ENCODE measurements at regions not wholly inside any gene's neighbourhood (a gene's known extent, or its start where the extent isn't known, plus 50 kb on each side); places are given as distances from the start of the nearest gene placed in this dataset.
"Not testable (repeated sequence)": the region's sequence is repeated elsewhere in the genome, so short reads cannot be mapped to it uniquely, and the experiment has no call there.

- not testable (repeated sequence) for H3K4me3 ChIP-seq, H3K9me3 ChIP-seq, DNase-seq, H3K36me3 ChIP-seq, H3K27me3 ChIP-seq
Observed at GRCh38 chr16:72729552-72729951, 318.4 kb downstream of the ZFHX3 start.

GRCh38 chr16:72728516-72728915, 319.4 kb downstream of the ZFHX3 start:
- no peaks in the 10 kb centered on the region for H3K36me3 ChIP-seq
- H3K27me3 ChIP-seq, result no peaks in the 10 kb centered on the region
- no peaks in the 10 kb centered on the region for H3K9me3 ChIP-seq
- DNase-seq, result no peak
- no peak overlapping the region for H3K4me3 ChIP-seq

GRCh38 chr16:72727565-72727964, 320.4 kb downstream of the ZFHX3 start:
- Histone ChIP-seq H3K27me3 (no peaks in the 10 kb centered on the region), H3K36me3 (no peaks in the 10 kb centered on the region), H3K4me3 (no peak overlapping the region), H3K9me3 (no peaks in the 10 kb centered on the region)
- peak; percentile 3 for DNase-seq

GRCh38 chr16:72725643-72726042, 322.3 kb downstream of the ZFHX3 start:
- Histone ChIP-seq H3K4me3 (no peak overlapping the region), H3K9me3 (no peaks in the 10 kb centered on the region), H3K27me3 (no peaks in the 10 kb centered on the region), H3K36me3 (no peaks in the 10 kb centered on the region)
- DNase-seq, result no peak

GRCh38 chr16:72723781-72724180, 324.1 kb downstream of the ZFHX3 start:
- H3K4me3 ChIP-seq, result no peak overlapping the region
- no peaks in the 10 kb centered on the region for H3K27me3 ChIP-seq
- no peaks in the 10 kb centered on the region for H3K36me3 ChIP-seq
- no peaks in the 10 kb centered on the region for H3K9me3 ChIP-seq
- DNase-seq, result no peak

- H3K9me3 ChIP-seq, result no peaks in the 10 kb centered on the region
- H3K27me3 ChIP-seq, result no peaks in the 10 kb centered on the region
- no peak for DNase-seq
- no peak overlapping the region for H3K4me3 ChIP-seq
- H3K36me3 ChIP-seq, result no peaks in the 10 kb centered on the region
Observed at GRCh38 chr16:72722552-72722951, 325.4 kb downstream of the ZFHX3 start.

- H3K9me3 ChIP-seq, result no peaks in the 10 kb centered on the region
- H3K36me3 ChIP-seq, result no peaks in the 10 kb centered on the region
- no peak overlapping the region for H3K4me3 ChIP-seq
- no peaks in the 10 kb centered on the region for H3K27me3 ChIP-seq
- DNase-seq, result no peak
Observed at GRCh38 chr16:72721981-72722380, 325.9 kb downstream of the ZFHX3 start.

- Histone ChIP-seq H3K9me3 (no peaks in the 10 kb centered on the region), H3K27me3 (no peaks in the 10 kb centered on the region), H3K36me3 (no peaks in the 10 kb centered on the region), H3K4me3 (no peak overlapping the region)
- DNase-seq, result no peak
Observed at GRCh38 chr16:72715267-72715666, 332.7 kb downstream of the ZFHX3 start.

- Histone ChIP-seq H3K36me3 (no peaks in the 10 kb centered on the region), H3K27me3 (no peaks in the 10 kb centered on the region), H3K4me3 (no peak overlapping the region), H3K9me3 (no peaks in the 10 kb centered on the region)
- no peak for DNase-seq
Observed at GRCh38 chr16:72711823-72712222, 336.1 kb downstream of the ZFHX3 start.

- Histone ChIP-seq H3K9me3 (no peaks in the 10 kb centered on the region), H3K27me3 (no peaks in the 10 kb centered on the region), H3K4me3 (no peak overlapping the region), H3K36me3 (no peaks in the 10 kb centered on the region)
- no peak for DNase-seq
Observed at GRCh38 chr16:72705801-72706200, 342.1 kb downstream of the ZFHX3 start.

GRCh38 chr16:72704746-72705372, 343.1 kb downstream of the ZFHX3 start:
- Histone ChIP-seq H3K4me3 (no peak overlapping the region), H3K36me3 (no peaks in the 10 kb centered on the region), H3K9me3 (no peaks in the 10 kb centered on the region), H3K27me3 (no peaks in the 10 kb centered on the region)
- DNase-seq, result no peak

GRCh38 chr16:72689851-72690250, 358.1 kb downstream of the ZFHX3 start:
- H3K27me3 ChIP-seq, result no peaks in the 10 kb centered on the region
- no peak overlapping the region for H3K4me3 ChIP-seq
- no peak for DNase-seq

GRCh38 chr16:72680732-72681131, 367.2 kb downstream of the ZFHX3 start:
- no peaks in the 10 kb centered on the region for H3K9me3 ChIP-seq
- DNase-seq, result no peak
- no peaks in the 10 kb centered on the region for H3K36me3 ChIP-seq
- H3K27me3 ChIP-seq, result no peaks in the 10 kb centered on the region
- no peak overlapping the region for H3K4me3 ChIP-seq

More at GRCh38 chr16:72689851-72690250, 358.1 kb downstream of the ZFHX3 start:
- Histone ChIP-seq H3K9me3 (no peaks in the 10 kb centered on the region), H3K36me3 (no peaks in the 10 kb centered on the region)

- Histone ChIP-seq H3K36me3 (no peaks in the 10 kb centered on the region), H3K4me3 (no peak overlapping the region), H3K9me3 (no peaks in the 10 kb centered on the region), H3K27me3 (no peaks in the 10 kb centered on the region)
- DNase-seq, result no peak
Observed at GRCh38 chr16:72679856-72680255, 368.1 kb downstream of the ZFHX3 start.

GRCh38 chr16:72677662-72678447, 370.1 kb downstream of the ZFHX3 start:
- no peak for DNase-seq
- no peaks in the 10 kb centered on the region for H3K36me3 ChIP-seq
- peaks cover 5% of the 10 kb centered on the region for H3K9me3 ChIP-seq
- H3K4me3 ChIP-seq, result no peak overlapping the region
- no peaks in the 10 kb centered on the region for H3K27me3 ChIP-seq

- Histone ChIP-seq H3K27me3 (no peaks in the 10 kb centered on the region), H3K36me3 (no peaks in the 10 kb centered on the region), H3K4me3 (no peak overlapping the region), H3K9me3 (peaks cover 7% of the 10 kb centered on the region)
- DNase-seq, result no peak
Observed at GRCh38 chr16:72673118-72673517, 374.8 kb downstream of the ZFHX3 start.

- no peaks in the 10 kb centered on the region for H3K27me3 ChIP-seq
- H3K4me3 ChIP-seq, result no peak overlapping the region
- DNase-seq, result no peak
- no peaks in the 10 kb centered on the region for H3K36me3 ChIP-seq
- no peaks in the 10 kb centered on the region for H3K9me3 ChIP-seq
Observed at GRCh38 chr16:72666267-72666666, 381.7 kb downstream of the ZFHX3 start.

- Histone ChIP-seq H3K27me3 (no peaks in the 10 kb centered on the region), H3K9me3 (no peaks in the 10 kb centered on the region), H3K36me3 (no peaks in the 10 kb centered on the region), H3K4me3 (peak overlapping the region; percentile 92)
- no peak for DNase-seq
Observed at GRCh38 chr16:72665701-72666100, 382.2 kb downstream of the ZFHX3 start.
